Endometrium (tissue), 2 donors: ENCODE measurements at regions not wholly inside any gene's neighbourhood (a gene's known extent, or its start where the extent isn't known, plus 50 kb on each side); places are given as distances from the start of the nearest gene placed in this dataset.
"Not testable (repeated sequence)": the region's sequence is repeated elsewhere in the genome, so short reads cannot be mapped to it uniquely, and the experiment has no call there.

ENCODE experiments used
- FAIRE-seq: peaks from 2 replicates; lab custom pipeline; 2012; peaks lifted over from hg19 to GRCh38; lab: Jason Lieb, UNC
- donor health status: control.
- donor health status: control.

DNA sequence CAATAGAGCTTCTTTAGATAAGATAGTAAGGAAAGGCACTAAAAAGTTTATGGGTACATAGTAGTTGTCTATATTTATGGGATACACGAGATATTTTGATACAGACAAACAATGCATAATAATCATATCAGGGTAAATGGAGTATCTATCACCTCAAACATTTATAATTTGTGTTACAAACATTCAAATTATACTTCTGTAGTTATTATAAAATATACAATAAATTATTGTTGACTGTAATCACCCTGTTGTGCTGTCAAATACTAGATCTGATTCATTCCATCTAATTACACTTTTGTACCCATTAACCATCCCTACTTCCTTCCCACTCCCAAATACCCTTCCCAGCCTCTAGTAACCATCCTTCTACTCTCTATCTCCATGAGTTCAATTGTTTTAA, 179.7 kb downstream of the FOXG1 start:
- no peak for FAIRE-seq

DNA sequence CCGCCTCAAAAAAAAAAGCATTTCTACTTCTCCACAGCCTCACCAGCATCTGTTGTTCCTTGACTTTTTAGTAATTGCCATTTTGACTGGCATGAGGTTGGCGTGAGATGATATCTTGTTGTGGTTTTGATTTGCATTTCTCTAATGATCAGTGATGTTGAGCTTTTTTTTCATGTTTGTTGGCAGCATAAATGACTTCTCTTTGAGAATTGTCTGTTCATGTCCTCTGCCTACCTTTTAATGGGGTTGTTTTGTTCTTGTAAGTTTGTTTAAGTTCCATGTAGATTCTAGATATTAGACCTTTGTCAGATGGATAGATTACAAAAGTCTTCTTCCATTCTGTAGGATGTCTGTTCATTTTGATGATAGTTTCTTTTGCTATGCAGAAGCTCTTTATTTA, 182.9 kb downstream of the FOXG1 start:
- FAIRE-seq: no peak

DNA sequence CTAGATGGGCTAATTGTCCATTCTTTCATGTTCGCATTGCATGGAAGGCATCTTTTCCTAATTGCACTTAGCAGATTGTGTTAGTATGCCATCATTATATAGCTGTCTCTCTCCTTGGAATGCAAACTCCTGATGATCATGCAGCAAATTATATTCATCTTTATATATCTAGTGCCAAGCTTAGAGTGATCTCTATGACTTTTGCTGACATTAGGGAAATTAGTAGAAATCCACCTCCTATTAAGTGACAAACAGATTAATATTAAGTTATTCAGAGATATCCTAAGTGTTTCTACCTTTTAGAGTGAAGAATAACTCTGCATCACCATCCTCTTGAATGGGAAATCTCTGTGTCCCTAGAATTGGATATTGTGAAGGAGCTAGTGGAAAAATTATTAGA, 185.6 kb downstream of the FOXG1 start:
- no peak for FAIRE-seq

DNA sequence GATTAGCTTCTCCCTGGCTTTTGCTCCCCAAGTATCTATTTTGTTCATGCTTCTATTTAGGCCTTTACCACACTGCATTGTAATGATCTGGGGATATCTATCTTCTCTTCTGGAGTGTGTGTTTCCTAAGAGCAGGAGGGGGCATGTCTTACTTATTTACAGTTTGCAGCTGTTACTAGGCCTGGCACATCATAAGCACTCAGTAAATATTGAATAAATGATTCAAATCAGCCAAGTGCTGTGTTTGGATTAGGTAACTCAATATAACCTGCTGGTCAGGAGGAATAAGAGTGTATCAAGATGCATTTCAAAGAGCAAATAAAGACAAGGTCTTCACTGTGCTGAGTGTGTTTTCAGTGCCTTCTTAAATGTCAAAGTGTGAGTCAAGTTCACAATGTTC, 186.1 kb downstream of the FOXG1 start:
- no peak for FAIRE-seq

DNA sequence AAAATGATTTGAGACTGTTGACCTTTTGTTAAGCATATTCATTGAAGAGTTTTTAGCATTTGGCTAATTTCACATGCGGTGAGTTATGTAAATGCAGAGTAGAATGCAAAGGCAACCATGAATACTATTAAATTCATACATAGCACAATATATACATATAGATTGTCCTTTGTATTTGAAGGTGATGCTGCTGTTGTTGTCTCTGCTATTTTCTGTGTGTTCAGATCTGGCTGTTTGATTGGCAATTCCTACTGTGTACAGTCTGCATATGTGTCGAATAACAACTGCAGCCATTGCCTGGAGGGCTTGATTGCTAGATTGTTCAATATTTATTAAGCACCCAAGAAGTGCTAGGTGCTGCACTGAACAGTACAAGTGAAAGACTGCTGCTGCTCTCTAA, 187.4 kb downstream of the FOXG1 start:
- FAIRE-seq: no peak

DNA sequence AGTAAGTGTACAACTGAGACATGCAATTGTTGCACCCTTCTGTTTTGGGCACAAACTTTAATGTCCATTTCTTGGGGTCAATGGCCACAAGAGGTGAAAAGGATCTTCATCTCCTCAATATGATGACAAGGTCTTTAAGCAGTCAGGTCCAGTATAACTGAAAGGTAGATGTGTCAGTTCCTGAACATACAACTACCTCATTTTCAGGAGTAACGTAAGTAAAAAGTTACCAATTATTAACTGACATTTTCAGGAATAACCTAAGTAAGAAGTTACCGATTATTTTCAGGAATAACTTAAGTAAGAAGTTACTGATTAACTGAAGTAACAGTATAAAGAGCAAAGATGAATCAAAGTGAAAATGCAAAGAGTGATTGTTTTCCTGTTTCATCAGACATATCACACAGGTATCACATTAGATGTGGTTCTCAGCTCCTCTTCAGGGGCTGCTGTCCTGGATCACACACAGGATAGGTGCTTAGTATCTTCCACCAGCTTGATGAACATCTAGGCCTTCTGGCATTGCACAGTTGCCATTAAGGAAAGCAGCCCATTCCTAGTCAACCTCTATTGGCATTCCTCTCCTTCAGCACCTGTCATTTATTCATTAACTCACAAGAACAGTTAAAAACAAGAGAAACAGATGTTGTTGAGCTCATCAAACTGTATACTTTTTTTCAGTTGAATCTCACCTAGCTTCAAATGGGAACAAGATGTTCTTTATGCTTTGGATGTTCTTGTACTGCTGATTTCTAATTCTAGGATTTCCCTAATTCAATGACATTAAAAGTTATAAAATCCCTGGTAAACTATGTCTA, 200.0 kb downstream of the FOXG1 start:
- FAIRE-seq: no peak

DNA sequence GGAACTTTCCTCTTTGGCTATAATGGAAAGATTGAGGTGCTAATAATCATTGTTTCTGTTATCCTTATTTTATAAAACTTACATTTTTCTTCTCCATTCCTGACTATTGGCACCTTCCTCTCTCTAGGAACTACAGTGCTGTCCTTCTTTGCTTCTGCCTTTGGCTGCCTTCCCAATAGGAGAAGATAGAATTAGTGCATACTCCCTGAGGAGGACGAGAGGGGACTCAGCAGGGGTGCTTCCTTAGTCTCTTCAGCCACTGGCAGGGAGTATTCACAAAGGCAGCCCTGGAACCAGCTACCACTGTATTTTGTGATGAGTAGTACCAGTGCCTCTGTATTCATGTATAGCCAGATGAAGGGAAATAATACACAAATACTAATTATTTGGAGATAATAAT, 208.5 kb downstream of the FOXG1 start:
- FAIRE-seq: no peak

DNA sequence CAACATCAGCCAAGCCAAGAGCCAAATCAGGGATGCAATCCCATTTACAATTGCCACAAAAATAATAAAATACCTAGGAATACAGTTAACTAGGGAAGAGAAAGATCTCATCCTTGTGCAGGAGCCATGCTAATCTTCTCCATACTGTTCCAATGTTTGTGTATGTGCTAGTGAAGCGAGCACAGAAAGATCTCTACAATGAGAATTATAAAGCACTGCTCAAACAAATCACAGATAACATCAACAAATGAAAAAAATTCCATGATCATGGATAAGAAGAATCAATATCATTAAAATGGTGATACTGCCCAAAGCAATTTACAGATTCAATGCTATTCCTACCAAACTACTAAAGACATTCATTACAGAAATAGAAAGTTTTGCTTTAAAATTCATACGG, 215.6 kb downstream of the FOXG1 start:
- FAIRE-seq: no peak

DNA sequence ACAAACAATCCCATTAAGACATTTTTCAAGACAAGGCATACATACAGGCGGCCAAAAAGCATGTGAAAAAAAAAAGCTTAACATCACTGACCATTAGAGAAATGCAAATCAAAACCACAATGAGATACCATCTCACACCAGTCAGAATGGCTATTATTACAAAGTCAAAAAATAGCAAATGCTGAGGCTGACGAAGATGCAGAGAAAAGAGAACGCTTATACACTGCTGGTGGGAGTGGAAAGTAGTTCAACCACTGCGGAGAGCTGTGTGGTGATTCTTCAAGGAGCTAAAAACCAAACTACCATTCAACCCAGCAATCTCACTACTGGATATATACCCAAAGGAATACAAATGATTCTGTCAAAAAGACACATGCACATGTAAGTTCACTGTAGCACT, 216.7 kb downstream of the FOXG1 start:
- FAIRE-seq: no peak

DNA sequence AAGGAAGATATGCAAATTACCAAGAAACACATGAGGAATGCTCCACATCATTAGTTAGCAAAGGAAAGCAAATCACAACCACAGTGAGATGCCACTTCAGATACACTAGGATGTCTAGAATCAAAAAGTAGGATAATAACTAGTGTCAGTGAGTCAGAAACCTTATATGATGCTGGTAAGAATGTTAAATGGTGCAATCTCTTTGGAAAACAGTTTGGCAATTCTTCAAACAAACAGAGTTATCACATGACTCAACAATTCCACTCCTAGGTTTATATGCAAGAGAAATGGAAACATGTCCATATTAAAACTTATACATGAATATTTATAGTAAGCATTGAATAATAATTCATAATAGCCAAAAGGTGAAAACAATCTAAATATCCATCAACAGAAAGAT, 220.9 kb downstream of the FOXG1 start:
- no peak for FAIRE-seq

DNA sequence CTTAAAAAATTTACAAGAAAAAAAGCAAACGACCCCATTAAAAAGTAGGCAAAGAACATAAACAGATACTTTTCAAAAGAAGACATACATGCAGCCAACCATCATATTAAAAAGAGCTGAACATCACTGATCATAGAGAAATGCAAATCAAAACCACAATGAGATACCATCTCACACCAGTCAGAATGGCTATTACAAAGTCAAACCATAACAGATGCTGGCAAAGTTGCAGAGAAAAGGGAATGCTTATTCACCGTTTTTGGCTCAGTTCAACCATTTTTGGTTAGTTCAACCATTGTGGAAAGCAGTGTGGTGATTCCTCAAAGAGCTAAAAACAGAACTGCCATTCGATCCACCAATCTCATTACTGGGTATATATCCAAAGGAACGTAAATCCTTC, 230.6 kb downstream of the FOXG1 start:
- FAIRE-seq: not testable (repeated sequence)

DNA sequence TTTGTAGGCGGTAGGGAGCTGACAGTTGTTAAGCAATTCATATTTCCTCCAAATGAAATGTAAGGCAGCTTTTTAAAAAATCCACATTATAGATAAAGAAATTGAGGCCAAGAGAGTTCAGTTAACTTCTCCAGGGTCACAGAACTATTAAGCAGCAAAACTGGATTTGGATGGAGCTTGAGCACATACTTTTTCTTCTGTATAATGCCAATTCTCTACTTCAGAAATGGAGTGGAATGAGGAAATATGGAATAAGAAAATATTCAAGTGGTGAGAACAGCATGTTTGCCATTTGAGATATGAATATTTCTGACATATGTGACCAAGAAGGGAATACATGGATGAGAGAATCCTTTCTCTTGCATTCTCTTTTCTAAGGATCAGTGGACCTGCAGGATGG, 233.1 kb downstream of the FOXG1 start:
- FAIRE-seq: no peak

DNA sequence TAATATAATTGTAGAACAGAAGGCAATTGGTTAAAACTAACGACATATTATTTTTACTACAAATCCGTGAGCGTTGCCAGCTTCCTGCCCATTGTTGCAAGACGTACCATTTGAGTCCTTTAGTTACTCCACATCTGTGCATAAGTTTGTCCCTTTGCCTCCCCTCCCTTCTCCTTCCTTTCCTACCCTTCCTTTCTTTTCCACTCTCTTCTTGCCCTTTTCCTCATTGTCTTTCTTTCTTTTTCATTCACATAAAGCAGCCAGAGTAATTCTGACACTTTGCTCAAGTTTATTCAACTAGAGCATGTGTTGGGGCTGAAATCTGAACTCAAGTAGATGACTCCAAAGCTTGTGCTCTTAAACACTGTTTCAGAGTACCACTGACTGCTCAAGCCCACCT, 239.1 kb downstream of the FOXG1 start:
- no peak for FAIRE-seq

DNA sequence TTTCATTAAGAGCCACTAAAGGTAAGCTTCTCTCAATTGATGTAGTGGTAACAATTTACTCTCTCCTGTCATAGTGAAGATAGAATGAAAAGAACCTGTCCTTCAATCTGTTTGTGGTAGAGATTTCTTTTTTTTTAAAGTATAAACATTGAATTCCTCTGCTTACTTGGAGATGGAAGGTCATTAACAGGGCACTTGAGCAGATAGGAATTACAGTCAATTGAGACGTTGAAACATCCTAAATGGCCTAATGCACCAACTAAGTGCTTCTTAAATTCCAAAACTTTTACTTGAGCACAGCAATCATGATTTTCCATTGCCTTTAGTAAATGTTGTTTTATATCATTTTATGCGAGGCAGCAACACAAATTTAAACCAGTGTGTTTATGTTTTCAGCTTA, 241.4 kb downstream of the FOXG1 start:
- no peak for FAIRE-seq

DNA sequence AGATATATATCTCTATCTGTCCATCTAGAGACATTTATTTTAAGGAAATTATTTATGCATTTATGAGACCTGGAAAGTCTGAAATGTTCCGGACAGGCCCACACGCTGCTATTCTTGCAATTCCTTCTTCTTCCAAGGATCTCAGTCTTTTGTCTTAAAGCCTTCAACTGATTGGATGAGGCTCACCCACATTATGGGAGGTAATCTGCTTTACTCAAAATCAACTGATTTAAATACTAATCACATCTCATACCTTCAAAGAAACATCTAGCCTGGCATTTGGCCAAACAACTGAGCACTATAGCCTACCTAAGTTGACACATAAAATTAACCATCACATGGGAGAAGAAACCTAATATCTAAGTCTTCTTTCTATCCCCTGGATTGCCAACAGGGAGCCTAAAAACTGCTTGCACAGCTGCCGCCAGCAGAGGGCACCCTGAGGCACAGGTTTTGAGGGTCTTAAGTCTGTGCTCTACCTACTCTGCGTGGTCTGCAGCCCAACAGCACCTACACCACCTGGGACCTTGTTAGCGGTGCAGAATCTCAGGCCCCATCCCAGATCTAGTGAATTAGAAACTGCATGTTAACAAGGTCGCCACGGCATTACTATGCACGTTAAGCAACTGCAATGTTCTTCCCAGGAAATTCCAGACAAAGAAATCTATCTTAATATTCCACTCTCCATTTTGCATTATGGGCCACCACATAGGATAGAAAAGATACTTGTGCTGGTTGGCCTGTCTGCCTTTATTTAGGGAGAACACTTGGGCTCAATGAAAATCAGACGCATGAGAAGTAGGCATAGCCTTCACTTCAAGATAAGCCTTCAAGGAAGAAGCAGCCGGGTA, 249.7 kb downstream of the FOXG1 start:
- FAIRE-seq: no peak

DNA sequence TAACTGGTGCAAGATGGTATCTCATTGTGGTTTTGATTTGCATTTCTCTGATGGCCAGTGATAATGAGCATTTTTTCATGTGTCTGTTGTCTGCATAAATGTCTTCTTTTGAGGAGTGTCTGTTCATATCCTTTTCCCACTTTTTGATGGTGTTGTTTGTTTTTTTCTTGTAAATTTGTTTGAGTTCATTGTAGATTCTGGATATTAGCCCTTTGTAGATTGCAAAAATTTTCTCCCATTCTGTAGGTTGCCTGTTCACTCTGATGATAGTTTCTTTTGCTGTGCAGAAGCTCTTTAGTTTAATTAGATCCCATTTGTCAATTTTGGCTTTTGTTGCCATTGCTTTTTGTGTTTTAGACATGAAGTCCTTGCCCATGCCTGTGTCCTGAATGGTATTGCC, 256.9 kb downstream of the FOXG1 start:
- not testable (repeated sequence) for FAIRE-seq

DNA sequence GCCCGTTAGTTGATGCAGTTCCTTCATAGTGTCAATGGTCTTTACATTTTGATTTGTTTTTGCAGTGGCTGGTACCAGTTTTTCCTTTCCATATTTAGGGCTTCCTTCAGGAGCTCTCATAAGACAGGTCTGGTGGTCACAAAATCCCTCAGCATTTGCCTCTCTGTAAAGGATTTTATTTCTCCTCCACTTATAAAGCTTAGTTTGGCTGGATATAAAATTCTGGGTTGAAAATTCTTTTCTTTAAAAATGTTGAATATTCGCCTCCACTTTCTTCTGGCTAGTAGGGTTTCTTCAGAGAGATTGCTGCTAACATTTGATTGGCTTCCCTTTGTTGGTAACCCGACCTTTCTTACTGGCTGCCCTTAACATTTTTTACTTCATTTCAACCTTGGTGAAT, 260.9 kb downstream of the FOXG1 start:
- not testable (repeated sequence) for FAIRE-seq

DNA sequence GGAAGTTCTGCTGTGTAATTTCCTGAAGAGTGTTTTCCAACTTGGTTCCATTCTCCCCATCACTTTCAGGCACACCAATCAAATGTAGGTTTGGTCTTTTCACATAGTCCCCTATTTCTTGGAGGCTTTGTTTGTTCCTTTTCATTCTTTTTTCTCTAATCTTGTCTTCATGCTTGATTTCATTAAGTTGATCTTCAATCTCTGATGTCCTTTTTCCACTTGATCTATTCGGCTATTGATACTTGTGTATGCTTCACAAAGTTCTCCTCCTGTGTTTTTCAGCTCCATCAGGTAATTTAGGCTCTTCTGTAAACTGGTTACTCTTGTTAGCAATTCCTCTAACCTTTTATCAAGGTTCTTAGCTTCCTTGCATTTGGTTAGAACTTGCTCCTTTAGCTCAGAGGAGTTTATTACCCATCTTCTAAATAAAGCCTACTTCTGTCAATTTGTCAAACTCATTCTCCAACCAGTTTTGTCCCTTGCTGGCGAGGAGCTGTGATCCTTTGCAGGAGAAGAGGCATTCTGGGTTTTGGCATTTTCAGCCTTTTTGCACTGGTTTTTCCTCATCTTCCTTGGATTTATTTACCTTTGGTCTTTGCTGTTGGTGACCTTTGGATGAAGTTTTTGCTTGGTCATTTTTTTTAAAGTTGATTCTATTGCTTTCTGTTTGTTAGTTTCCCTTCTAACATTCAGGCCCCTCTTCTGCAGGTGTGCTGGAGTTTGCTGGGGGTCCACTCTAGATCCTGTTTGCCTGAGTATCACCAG, 261.5 kb downstream of the FOXG1 start:
- not testable (repeated sequence) for FAIRE-seq

DNA sequence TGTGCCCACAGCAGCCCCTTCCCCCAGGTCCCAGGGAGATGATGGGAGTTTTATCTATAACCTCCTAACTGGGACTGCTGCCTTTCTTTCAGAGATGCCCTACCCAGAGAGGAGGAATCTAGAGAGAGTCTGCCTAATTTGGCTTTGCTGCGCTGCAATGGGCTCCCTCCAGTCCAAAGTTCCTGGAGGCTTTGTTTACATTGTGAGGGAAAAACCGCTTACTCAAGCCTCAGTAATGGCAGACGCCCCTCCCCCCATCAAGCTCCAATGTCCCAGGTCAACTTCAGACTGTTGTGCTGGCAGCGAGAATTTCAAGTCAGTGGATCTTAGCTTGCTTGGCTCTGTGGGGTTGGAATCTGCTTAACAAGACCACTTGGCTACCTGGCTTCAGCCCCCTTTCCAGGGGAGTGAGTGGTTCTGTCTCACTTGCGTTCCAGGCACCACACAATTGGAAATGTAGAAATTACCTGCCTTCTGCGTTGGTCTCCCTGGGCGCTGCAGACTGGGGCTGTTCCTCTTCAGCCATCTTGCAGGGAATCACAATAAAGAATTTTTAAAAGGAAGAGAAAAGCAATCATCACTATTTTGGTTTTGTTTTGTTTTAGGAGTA, 262.5 kb downstream of the FOXG1 start:
- no peak for FAIRE-seq

DNA sequence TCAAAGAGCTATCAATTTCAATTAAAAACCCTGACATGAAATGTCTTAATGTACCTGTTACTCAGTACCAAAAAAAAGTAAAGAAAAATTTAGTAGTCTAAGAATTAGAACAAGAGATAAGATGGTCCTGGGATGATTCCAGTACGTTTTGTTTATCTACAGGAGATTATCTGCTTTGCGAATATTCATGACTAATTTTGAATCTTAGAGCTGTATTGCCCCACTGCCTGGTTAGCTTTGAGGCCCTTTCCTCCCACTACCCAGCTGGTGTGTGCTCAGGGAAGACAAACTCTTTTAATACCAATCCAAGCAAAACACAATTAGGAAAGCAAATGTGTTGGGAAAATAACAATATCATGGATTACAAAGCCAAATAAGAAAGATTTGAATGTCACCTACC, 263.5 kb downstream of the FOXG1 start:
- FAIRE-seq: no peak

DNA sequence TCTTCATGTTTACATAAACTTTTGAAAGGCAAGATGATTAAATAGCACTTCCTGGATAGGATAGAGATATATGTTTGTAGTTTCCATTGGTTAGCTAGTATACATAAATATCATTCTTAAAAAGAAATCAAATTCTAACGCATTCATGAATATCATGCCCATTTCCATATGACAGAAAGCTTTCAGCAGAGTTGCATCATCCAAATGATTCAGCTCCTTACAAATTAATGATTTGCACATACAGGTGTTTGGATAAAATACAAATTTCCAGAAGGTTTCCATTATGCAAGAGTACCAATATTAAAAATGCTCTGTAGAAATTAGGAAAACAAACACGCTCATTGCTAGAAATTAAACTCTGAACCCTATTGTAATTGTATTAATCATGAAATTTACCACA, 264.4 kb downstream of the FOXG1 start:
- FAIRE-seq: no peak

DNA sequence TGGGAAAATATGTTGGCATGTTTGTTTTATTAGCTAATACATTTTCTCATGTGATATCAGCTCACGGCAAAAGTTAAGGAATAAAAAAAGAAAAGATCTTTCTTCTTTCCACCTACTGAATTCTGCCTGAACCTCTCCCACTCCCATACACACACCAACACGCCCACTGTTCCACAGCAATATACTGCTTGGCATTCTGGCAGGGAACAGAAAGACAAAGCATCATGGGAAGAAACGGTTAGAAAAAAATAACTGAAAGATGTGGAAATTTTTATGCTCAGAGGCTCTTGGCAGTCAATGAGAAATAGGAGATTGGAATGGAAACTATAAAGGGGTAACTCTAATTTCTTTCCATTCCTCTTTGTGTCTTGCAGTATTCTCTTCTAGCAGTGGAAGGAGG, 268.5 kb downstream of the FOXG1 start:
- FAIRE-seq: no peak
